ENCODE measurements at regions not wholly inside any gene's neighbourhood (a gene's known extent, or its start where the extent isn't known, plus 50 kb on each side); places are given as distances from the start of the nearest gene placed in this dataset.

DNA sequence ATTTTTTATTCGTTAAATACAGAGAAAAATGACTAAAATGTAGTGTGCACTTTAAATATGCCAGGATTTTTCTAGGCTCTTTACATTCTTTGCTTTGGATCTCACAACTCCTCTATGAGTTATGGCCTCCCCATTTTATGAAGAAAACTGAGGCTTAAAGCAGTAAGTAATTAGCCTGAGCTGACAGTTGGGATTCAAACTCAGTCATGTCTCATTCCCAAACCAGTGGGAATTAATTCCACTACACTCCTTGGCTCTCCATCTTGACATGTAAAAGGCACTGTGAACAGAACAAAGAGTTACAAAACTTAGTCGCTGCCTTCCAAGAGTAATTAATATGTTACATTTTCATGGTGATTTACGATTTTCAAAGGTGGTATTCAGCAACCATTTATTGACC lies 351.9 kb downstream of the SATB2 start:
- Histone ChIP-seq H3K36me3 (ENCODE audit: control insufficient read depth in 2 of 2, insufficient read depth in 2 of 2, low read length in 2 of 2) (no peaks in the 10 kb centered on the region), H3K4me3 (ENCODE audit: low read length in 2 of 2) (no peak overlapping the region), H3K27me3 (ENCODE audit: control insufficient read depth in 1 of 2, insufficient read depth in 2 of 2, low read length in 2 of 2) (no peaks in the 10 kb centered on the region), H3K27ac (ENCODE audit: low read length) (no peak overlapping the region), H3K9me3 (ENCODE audit: control insufficient read depth in 2 of 2, low read length in 2 of 2) (peaks cover 0 to 3% of the 10 kb centered on the region in 2 donors), H3K9ac (ENCODE audit: low read length in 2 of 2) (no peak overlapping the region), H3K4me1 (ENCODE audit: control insufficient read depth, insufficient read depth, low read length) (no peaks in the 10 kb centered on the region)

DNA sequence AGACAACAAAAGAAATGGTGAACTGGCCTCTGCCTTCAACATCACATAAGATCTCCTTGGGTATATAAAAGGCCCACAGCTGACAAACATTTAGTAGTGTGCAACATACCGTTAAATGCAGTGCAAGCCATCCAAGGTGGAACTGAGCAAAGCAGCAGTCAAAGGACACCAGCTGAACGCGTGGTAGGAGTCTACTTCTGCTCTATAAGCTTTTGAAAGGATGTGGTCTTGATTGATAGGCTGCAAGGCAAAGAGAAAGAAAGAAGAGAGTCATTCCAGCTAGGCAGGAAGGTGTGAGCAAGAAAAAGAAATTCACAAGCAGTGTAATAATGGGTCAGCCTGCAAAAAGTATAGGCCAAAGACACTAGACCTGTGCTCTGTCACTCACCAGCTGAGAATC lies 356.3 kb downstream of the SATB2 start:
- H3K27me3 ChIP-seq (ENCODE audit: control insufficient read depth in 1 of 2, insufficient read depth in 2 of 2, low read length in 2 of 2) = no peaks in the 10 kb centered on the region
- H3K27ac ChIP-seq (ENCODE audit: low read length) = no peak overlapping the region
- H3K9ac ChIP-seq (ENCODE audit: low read length in 2 of 2) = no peak overlapping the region
- H3K36me3 ChIP-seq (ENCODE audit: control insufficient read depth in 2 of 2, insufficient read depth in 2 of 2, low read length in 2 of 2) = no peaks in the 10 kb centered on the region
- no peaks in the 10 kb centered on the region for H3K4me1 ChIP-seq (ENCODE audit: control insufficient read depth, insufficient read depth, low read length)
- no peak overlapping the region for H3K4me3 ChIP-seq (ENCODE audit: low read length in 2 of 2)
- no peaks in the 10 kb centered on the region for H3K9me3 ChIP-seq (ENCODE audit: control insufficient read depth in 2 of 2, low read length in 2 of 2)

DNA sequence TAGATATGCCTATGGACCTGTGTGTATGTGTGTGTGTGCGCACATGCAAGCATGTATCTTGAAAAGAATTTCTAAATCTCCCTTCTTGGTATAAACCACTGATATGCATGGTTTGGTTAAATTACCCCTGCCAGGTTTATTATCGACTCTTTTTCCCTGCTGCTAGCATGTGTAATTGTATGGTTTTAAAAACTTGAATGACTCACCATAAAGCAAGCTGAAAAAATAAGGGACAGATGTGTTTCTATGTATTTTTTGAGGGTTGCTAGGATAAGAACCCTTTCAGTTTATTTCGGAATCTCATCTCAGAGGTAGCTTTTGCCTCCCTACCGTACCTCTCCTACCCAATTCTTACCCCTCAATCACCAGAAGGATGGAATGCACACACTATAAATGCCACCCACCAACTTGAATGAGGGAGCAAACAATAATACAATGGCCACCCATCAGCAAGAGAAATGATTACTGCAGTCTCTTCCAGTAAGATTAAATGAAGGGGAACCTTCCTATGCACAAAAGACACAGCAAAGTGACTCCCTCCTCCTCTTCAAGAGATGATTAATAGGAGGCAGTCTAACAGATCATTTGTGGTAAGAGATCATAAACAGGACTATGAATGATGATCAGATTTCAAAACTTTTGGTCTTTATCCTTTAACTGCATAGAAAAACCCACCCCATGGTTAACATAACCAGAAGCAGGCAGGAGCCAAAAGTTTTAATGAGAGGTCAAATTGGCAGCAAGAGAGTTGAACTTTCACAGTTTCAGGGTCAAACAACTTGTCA lies 357.2 kb downstream of the SATB2 start:
- H3K27me3 ChIP-seq (ENCODE audit: control insufficient read depth in 1 of 2, insufficient read depth in 2 of 2, low read length in 2 of 2) = no peaks in the 10 kb centered on the region
- no peak overlapping the region for H3K4me3 ChIP-seq (ENCODE audit: low read length in 2 of 2)
- H3K36me3 ChIP-seq (ENCODE audit: control insufficient read depth in 2 of 2, insufficient read depth in 2 of 2, low read length in 2 of 2) = no peaks in the 10 kb centered on the region
- no peak overlapping the region for H3K27ac ChIP-seq (ENCODE audit: low read length)
- no peaks in the 10 kb centered on the region for H3K4me1 ChIP-seq (ENCODE audit: control insufficient read depth, insufficient read depth, low read length)
- H3K9me3 ChIP-seq (ENCODE audit: control insufficient read depth in 2 of 2, low read length in 2 of 2) = no peaks in the 10 kb centered on the region
- H3K9ac ChIP-seq (ENCODE audit: low read length in 2 of 2) = no peak overlapping the region

DNA sequence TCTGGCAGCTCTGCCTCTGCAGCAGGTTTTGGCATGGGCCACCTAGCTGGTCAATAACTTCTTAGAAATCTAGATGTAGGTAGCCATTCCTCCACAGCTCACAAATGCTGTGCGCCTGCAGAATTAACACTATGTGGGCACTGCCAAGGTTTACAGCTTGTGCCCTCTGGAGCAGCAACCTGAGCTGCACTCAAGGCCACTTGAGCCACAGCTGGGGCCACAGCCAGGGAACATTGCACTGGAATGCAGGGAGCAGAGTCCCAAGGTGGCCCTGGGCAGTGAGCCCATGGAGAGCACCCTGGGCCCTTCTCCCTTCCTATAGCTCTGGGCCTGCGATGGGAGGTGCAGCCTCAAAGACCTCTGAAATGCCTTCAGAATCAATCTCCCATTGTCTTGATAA lies 365.3 kb downstream of the SATB2 start:
- no peak overlapping the region for H3K4me3 ChIP-seq (ENCODE audit: low read length in 2 of 2)
- no peaks in the 10 kb centered on the region for H3K9me3 ChIP-seq (ENCODE audit: control insufficient read depth in 2 of 2, low read length in 2 of 2)
- no peak overlapping the region for H3K9ac ChIP-seq (ENCODE audit: low read length in 2 of 2)
- no peaks in the 10 kb centered on the region for H3K4me1 ChIP-seq (ENCODE audit: control insufficient read depth, insufficient read depth, low read length)
- no peak overlapping the region for H3K27ac ChIP-seq (ENCODE audit: low read length)
- H3K27me3 ChIP-seq (ENCODE audit: control insufficient read depth in 1 of 2, insufficient read depth in 2 of 2, low read length in 2 of 2) = no peaks in the 10 kb centered on the region
- no peaks in the 10 kb centered on the region for H3K36me3 ChIP-seq (ENCODE audit: control insufficient read depth in 2 of 2, insufficient read depth in 2 of 2, low read length in 2 of 2)

GRCh38 chr2:199085261-199085660 lies 372.5 kb downstream of the SATB2 start:
- Histone ChIP-seq H3K4me1 (ENCODE audit: control insufficient read depth, insufficient read depth, low read length) (no peaks in the 10 kb centered on the region), H3K36me3 (ENCODE audit: control insufficient read depth in 2 of 2, insufficient read depth in 2 of 2, low read length in 2 of 2) (no peaks in the 10 kb centered on the region)

DNA sequence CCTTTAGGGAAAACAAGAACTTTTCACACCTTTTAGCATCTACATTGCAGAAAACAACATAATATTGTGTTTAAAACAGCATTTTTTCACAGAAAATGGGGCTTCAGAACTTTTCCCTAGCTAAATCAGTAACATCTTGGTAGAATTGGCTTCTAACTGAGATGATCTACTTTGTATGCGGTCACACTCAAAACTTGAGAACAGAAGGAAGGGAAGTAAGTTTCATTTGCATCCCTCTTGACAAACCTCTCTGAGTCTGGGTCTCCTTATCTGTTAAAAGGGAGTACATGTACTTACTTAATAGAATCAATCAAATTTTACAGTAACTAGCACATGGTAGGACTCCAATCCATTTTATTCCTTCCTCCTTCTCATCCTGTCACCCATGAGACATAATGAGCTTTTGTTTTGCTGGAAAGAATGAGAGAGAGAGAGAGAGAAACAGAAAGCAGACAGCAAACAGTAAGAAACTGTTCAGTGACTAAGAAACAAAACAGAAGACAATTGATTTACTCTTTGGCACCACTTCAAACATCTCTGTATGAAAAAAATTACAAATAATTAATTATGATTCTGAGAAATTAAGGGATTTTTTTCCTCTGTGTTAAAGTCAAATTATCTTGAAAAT lies 387.3 kb downstream of the SATB2 start:
- Histone ChIP-seq H3K36me3 (ENCODE audit: control insufficient read depth in 2 of 2, insufficient read depth in 2 of 2, low read length in 2 of 2) (no peaks in the 10 kb centered on the region), H3K4me3 (ENCODE audit: low read length in 2 of 2) (no peak overlapping the region), H3K4me1 (ENCODE audit: control insufficient read depth, insufficient read depth, low read length) (no peaks in the 10 kb centered on the region), H3K27ac (ENCODE audit: low read length) (no peak overlapping the region), H3K9me3 (ENCODE audit: control insufficient read depth in 2 of 2, low read length in 2 of 2) (no peaks in the 10 kb centered on the region), H3K27me3 (ENCODE audit: control insufficient read depth in 1 of 2, insufficient read depth in 2 of 2, low read length in 2 of 2) (no peaks in the 10 kb centered on the region), H3K9ac (ENCODE audit: low read length in 2 of 2) (no peak overlapping the region)

More at GRCh38 chr2:199085261-199085660, 372.5 kb downstream of the SATB2 start:
- H3K27ac ChIP-seq (ENCODE audit: low read length) = no peak overlapping the region
- H3K4me3 ChIP-seq (ENCODE audit: low read length in 2 of 2) = no peak overlapping the region
- H3K27me3 ChIP-seq (ENCODE audit: control insufficient read depth in 1 of 2, insufficient read depth in 2 of 2, low read length in 2 of 2) = no peaks in the 10 kb centered on the region
- H3K9me3 ChIP-seq (ENCODE audit: control insufficient read depth in 2 of 2, low read length in 2 of 2) = no peaks in the 10 kb centered on the region
- no peak overlapping the region for H3K9ac ChIP-seq (ENCODE audit: low read length in 2 of 2)

- Histone ChIP-seq H3K27ac (ENCODE audit: low read length) (no peak overlapping the region), H3K27me3 (ENCODE audit: control insufficient read depth in 1 of 2, insufficient read depth in 2 of 2, low read length in 2 of 2) (no peaks in the 10 kb centered on the region), H3K9ac (ENCODE audit: low read length in 2 of 2) (no peak overlapping the region), H3K36me3 (ENCODE audit: control insufficient read depth in 2 of 2, insufficient read depth in 2 of 2, low read length in 2 of 2) (no peaks in the 10 kb centered on the region), H3K9me3 (ENCODE audit: control insufficient read depth in 2 of 2, low read length in 2 of 2) (peaks cover 0 to 3% of the 10 kb centered on the region in 2 donors), H3K4me3 (ENCODE audit: low read length in 2 of 2) (no peak overlapping the region), H3K4me1 (ENCODE audit: control insufficient read depth, insufficient read depth, low read length) (no peaks in the 10 kb centered on the region)
These were observed 393.5 kb downstream of the SATB2 start for GRCh38 chr2:199064201-199064600.

DNA sequence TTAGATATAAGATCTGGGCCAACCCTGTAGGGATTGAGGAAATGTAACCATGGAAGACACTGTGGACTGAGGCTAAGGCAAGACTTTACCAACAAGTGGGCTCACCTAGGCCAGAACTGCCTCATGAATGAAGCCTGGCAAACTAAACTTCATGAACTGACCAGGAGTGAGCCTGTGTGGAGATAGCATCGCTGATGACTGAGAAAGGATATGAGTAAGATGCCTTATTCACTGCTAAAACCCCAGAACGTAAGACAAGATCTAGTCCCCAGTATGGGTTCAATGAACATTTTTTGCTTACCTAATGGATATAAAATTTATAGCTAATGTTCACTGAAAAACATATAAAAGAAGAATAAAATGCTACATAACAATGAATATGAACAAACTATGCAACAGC lies 399.8 kb downstream of the SATB2 start:
- Histone ChIP-seq H3K9me3 (ENCODE audit: control insufficient read depth in 2 of 2, low read length in 2 of 2) (no peaks in the 10 kb centered on the region), H3K36me3 (ENCODE audit: control insufficient read depth in 2 of 2, insufficient read depth in 2 of 2, low read length in 2 of 2) (no peaks in the 10 kb centered on the region), H3K27me3 (ENCODE audit: control insufficient read depth in 1 of 2, insufficient read depth in 2 of 2, low read length in 2 of 2) (no peaks in the 10 kb centered on the region), H3K4me3 (ENCODE audit: low read length in 2 of 2) (no peak overlapping the region), H3K9ac (ENCODE audit: low read length in 2 of 2) (no peak overlapping the region), H3K27ac (ENCODE audit: low read length) (no peak overlapping the region), H3K4me1 (ENCODE audit: control insufficient read depth, insufficient read depth, low read length) (no peaks in the 10 kb centered on the region)

GRCh38 chr2:199055336-199055735 lies 402.4 kb downstream of the SATB2 start:
- no peaks in the 10 kb centered on the region for H3K36me3 ChIP-seq (ENCODE audit: control insufficient read depth in 2 of 2, insufficient read depth in 2 of 2, low read length in 2 of 2)
- no peaks in the 10 kb centered on the region for H3K27me3 ChIP-seq (ENCODE audit: control insufficient read depth in 1 of 2, insufficient read depth in 2 of 2, low read length in 2 of 2)
- H3K4me3 ChIP-seq (ENCODE audit: low read length in 2 of 2) = no peak overlapping the region
- no peaks in the 10 kb centered on the region for H3K4me1 ChIP-seq (ENCODE audit: control insufficient read depth, insufficient read depth, low read length)
- H3K9me3 ChIP-seq (ENCODE audit: control insufficient read depth in 2 of 2, low read length in 2 of 2) = no peaks in the 10 kb centered on the region
- no peak overlapping the region for H3K27ac ChIP-seq (ENCODE audit: low read length)
- H3K9ac ChIP-seq (ENCODE audit: low read length in 2 of 2) = no peak overlapping the region

DNA sequence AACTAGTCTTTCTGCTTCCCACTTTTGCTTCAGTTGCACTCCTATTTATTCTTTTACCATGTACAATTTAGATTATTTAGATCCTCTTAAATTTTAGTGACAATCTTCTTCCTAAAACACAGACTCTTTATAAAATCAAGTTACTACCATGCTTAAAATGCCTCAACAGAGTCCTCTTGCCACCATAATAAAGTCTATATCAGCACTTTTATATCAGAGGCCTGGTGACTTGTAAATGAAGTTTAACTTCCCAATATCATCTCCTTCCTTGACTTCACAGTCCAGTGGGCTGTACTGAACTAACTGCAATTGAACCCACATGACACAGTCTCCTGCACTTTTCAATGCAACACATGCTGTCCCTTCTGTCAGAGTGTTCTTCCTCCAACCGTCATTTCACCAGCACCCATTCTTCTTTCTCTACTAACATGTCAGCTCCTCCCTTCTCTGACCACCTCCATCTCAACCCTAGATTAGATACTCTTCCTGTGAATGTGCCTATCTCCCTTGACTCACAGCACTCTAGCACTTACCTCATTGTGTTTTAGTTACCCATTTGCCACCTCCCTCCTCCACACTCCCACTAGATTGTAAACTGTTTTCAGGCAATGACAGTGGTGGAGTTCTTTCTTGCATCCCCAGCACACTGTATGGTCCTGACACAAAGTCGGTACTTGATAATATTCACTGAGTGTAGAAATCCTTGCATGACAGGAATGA lies 414.9 kb downstream of the SATB2 start:
- Histone ChIP-seq H3K9me3 (ENCODE audit: control insufficient read depth in 2 of 2, low read length in 2 of 2) (no peaks in the 10 kb centered on the region), H3K4me1 (ENCODE audit: control insufficient read depth, insufficient read depth, low read length) (no peaks in the 10 kb centered on the region), H3K27me3 (ENCODE audit: control insufficient read depth in 1 of 2, insufficient read depth in 2 of 2, low read length in 2 of 2) (no peaks in the 10 kb centered on the region), H3K36me3 (ENCODE audit: control insufficient read depth in 2 of 2, insufficient read depth in 2 of 2, low read length in 2 of 2) (no peaks in the 10 kb centered on the region), H3K9ac (ENCODE audit: low read length in 2 of 2) (no peak overlapping the region), H3K27ac (ENCODE audit: low read length) (no peak overlapping the region), H3K4me3 (ENCODE audit: low read length in 2 of 2) (no peak overlapping the region)

GRCh38 chr2:199040522-199040921 lies 417.2 kb downstream of the SATB2 start:
- no peak overlapping the region for H3K9ac ChIP-seq (ENCODE audit: low read length in 2 of 2)
- no peak overlapping the region for H3K4me3 ChIP-seq (ENCODE audit: low read length in 2 of 2)
- H3K27me3 ChIP-seq (ENCODE audit: control insufficient read depth in 1 of 2, insufficient read depth in 2 of 2, low read length in 2 of 2) = no peaks in the 10 kb centered on the region
- no peaks in the 10 kb centered on the region for H3K4me1 ChIP-seq (ENCODE audit: control insufficient read depth, insufficient read depth, low read length)
- no peaks in the 10 kb centered on the region for H3K9me3 ChIP-seq (ENCODE audit: control insufficient read depth in 2 of 2, low read length in 2 of 2)
- no peaks in the 10 kb centered on the region for H3K36me3 ChIP-seq (ENCODE audit: control insufficient read depth in 2 of 2, insufficient read depth in 2 of 2, low read length in 2 of 2)
- no peak overlapping the region for H3K27ac ChIP-seq (ENCODE audit: low read length)

Measured in stomach smooth muscle (tissue), 2 donors.